ENCODE measurements at regions not wholly inside any gene's neighbourhood (a gene's known extent, or its start where the extent isn't known, plus 50 kb on each side); places are given as distances from the start of the nearest gene placed in this dataset.

GRCh38 chr11:91660036-91660435 lies 564.6 kb upstream of the FAT3 start:
- TF ChIP-seq CTCF (IDR thresholded peaks at IDR 0.05) (no peak), POLR2AphosphoS5 (IDR thresholded peaks at IDR 0.05) (no peak)
